Ectodermal cell (in vitro differentiated cells): ENCODE measurements at regions not wholly inside any gene's neighbourhood (a gene's known extent, or its start where the extent isn't known, plus 50 kb on each side); places are given as distances from the start of the nearest gene placed in this dataset.
"Not testable (repeated sequence)": the region's sequence is repeated elsewhere in the genome, so short reads cannot be mapped to it uniquely, and the experiment has no call there.

Experiments
- H3K27ac ChIP-seq: 2 replicates; pipeline ENCODE4 v1.7.0; 2013; ENCODE audit warnings: mild to moderate bottlenecking, low read depth, low read length; ENCODE audit not compliant: insufficient read depth, poor library complexity, severe bottlenecking
- H3K27me3 ChIP-seq: 2 replicates; pipeline ENCODE4 v1.7.0; 2013; ENCODE audit warnings: mild to moderate bottlenecking, low read length; ENCODE audit not compliant: insufficient read depth, control insufficient read depth, poor library complexity, severe bottlenecking
- H3K36me3 ChIP-seq: one replicate; pipeline ENCODE4 v1.7.0; 2013; ENCODE audit warnings: low read length; ENCODE audit not compliant: control insufficient read depth, insufficient read depth
- H3K4me1 ChIP-seq: one replicate; pipeline ENCODE4 v1.7.0; 2013; ENCODE audit warnings: low read length; ENCODE audit not compliant: control insufficient read depth, insufficient read depth
- H3K4me3 ChIP-seq: 2 replicates; pipeline ENCODE4 v1.7.0; 2013; ENCODE audit warnings: low read depth, low read length, control low read depth; ENCODE audit not compliant: insufficient read depth
- H3K9me3 ChIP-seq: 2 replicates; pipeline ENCODE4 v1.7.0; 2013; ENCODE audit warnings: mild to moderate bottlenecking, low read length, moderate library complexity; ENCODE audit not compliant: control insufficient read depth
- WGBS, 2 experiments: methylation state at CpG; one replicate each; pipeline ENCODE4 v1.1.7; 2013; ENCODE audit warnings: missing lambda C conversion rate in 2 of 2; 5-methylcytosine and 5-hydroxymethylcytosine counted together

DNA sequence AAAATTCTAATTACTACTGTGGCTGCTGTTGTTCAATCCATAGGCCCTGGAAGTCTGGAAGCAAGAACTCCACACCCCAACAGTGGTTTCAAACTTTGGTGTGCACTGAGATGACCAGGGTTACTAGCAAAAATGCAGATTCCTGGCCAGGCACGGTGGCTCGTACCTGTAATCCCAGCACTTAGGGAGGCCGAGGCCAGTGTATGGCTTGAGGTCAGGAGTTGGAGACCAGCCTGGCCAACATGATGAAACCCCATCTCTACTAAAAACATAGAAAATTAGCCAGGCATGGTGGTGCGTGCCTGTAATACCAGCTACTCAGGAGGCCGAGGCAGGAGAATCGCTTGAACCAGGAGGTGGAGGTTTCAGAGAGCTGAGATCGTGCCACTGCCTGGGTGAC, 172.2 kb downstream of the OR4M2 start:
- peaks cover 51% of the 10 kb centered on the region for H3K9me3 ChIP-seq
- H3K27ac ChIP-seq, H3K4me3 ChIP-seq, H3K36me3 ChIP-seq, H3K4me1 ChIP-seq, H3K27me3 ChIP-seq: not testable (repeated sequence)
- WGBS, 2 experiments, result 84% methylated on average over 7 of the region's 7 CpGs

DNA sequence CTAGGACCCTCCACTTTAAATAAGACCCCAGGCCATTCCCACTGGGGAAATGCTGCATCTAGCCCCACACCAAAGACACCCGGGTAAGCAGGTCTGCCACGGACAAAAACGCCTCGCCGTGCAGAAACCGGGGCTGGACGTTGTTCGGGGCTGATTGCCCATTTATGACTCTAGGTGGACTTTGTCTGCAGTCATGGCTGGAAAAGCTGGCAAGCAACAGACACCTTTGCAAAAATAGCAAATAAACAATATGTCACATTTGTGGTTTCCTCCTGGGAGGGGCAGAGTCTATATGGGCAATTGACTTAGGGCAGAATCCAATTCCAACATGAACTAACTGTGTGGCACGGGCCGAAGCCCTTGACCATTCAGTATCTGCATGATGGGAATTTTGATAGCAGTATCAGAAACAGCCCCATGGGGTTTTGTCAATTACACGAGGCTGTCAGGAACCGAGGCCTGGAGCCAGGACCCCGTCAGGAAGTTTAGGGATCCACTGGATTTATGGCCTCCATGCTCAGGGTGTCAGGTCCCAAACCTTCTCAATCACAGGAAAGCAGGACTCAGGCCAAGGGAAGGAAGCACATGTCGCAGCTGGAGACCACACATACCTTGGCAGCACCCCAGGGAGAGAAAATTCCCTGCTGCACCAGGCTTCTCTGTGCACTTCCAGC, 172.8 kb downstream of the OR4M2 start:
- not testable (repeated sequence) for H3K36me3 ChIP-seq, H3K27ac ChIP-seq, H3K4me1 ChIP-seq, H3K27me3 ChIP-seq, H3K4me3 ChIP-seq
- 70 to 73% methylated on average over 14 of the region's 14 CpGs for WGBS, 2 experiments
- peaks cover 46% of the 10 kb centered on the region for H3K9me3 ChIP-seq

DNA sequence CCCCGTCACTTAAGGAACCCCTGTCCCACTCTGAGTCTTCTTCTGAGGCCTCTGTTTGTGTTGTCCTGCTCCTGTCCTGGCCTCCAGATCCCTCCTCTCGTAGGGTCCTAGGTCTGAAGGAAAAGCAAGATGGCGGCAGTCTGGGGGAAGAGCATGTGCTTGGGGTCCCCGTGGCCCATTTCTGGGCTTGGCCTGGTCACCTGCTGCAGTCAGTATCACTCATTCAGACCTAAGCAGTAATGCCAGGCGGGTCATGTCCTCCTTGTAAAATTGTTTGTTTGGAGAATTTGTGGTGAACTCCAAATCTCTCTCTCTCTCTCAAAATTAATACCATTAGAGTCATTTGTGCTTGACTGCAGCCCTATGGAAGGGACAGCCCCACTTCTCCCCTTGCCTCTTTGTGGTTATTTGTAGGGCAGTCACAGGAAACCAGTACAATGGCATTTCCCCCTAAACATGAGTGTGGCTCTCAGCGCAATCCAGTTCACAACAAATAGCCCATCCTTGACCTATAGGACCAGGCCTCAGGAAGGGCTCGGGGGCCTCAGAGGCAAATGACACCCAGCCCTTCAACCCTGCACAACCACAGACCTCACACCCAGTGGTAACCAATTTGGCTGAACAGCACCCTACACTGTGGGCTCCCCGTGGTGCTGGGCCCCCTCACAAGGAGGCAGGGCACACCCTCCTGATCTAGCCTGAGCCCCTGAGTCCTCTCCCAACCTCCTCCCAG, 173.5 kb downstream of the OR4M2 start:
- Histone ChIP-seq H3K36me3 (no peaks in the 10 kb centered on the region), H3K27ac (no peak overlapping the region), H3K27me3 (no peaks in the 10 kb centered on the region), H3K4me1 (no peaks in the 10 kb centered on the region), H3K9me3 (peaks cover 43% of the 10 kb centered on the region), H3K4me3 (no peak overlapping the region)
- WGBS, 2 experiments, result 62 to 67% methylated on average over 8 of the region's 8 CpGs

DNA sequence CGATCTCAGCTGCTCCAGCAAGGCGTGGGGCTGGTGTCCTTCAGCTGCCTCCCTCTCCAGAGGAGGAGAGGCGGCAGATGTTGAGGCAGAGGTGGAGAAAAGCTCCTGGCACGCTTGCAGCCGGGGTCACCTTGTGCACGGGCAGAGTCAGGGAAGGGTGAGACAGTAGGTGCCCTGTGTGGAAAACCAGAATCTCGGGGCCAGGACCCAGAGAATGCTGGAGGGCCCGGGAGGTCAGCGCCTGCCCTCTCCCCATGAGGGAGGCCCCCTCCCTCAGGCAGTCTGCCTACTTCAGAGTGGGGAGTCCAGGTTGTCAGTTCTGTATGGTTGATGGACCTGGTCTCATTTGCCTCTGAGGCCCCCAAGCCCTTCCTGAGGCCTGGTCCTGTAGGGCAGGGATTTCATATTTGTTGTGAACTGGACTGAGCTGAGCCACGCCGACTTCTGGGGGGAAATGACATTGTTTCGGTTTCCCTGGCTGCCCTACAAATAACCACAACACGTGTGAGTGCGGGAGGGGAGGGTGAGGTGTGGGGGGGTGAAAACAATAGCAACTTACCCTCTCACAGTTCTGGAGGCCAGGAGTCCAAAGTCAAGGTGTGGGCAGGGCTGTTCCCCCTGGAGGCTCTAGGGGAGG, 174.2 kb downstream of the OR4M2 start:
- not testable (repeated sequence) for H3K27ac ChIP-seq, H3K36me3 ChIP-seq, H3K4me1 ChIP-seq, H3K27me3 ChIP-seq, H3K4me3 ChIP-seq
- peaks cover 38% of the 10 kb centered on the region for H3K9me3 ChIP-seq
- 70 to 71% methylated on average over 11 of the region's 14 CpGs for whole genome bisulfite sequencing, 2 experiments

DNA sequence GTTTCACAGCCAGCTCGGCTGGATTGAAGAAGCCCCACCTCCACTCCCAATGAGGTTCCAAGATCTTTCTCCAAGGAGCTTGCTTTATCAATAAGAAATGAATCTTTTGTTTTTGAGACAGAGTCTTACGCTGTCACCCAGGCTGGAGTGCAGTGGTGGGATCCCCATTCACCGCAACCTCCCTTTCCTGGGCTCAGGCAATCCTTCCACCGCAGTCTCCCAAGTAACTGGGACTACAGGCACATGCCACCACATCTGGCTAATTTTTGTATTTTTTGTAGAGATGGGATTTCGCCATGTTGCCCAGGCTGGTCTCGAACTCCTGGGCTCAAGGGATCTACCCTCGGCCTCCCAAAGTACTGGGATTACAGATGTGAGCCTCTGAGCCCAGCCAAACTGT, 175.3 kb downstream of the OR4M2 start:
- H3K9me3 ChIP-seq, result peaks cover 36% of the 10 kb centered on the region

DNA sequence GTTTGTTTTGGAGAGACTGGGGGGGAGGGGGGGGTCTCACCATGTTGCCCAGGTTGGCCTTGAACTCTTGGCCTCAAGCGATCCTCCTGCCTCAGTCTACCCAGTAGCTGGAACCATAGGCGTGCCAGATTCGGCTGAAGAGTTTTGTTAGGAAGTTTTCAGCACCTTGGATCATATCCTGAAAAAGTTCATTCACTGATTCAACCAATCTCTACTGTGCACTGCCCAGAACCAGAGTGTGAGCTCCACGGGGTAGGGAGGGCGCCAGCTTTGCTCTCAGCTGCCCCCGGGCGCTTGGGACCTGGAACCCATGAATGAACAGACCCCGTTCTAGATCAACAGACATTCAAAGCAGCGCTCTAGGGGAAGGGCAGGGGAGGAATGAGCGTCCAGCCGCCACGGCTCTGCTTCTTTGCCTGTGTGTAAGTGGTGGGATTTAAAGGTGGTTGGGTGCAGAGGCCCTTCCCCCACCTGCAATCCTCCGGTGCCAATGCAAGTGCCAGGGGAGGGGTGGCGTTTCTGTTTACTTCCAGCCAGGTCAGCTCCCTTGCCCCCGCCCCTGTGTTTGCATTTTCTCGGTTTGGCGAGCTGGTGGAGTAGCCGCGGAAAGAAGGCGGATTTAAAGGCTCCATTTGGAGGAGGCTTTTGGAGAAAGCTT, 176.2 kb downstream of the OR4M2 start:
- H3K9me3 ChIP-seq, result peaks cover 26% of the 10 kb centered on the region
- H3K36me3 ChIP-seq, H3K4me3 ChIP-seq, H3K4me1 ChIP-seq, H3K27ac ChIP-seq, H3K27me3 ChIP-seq: not testable (repeated sequence)
- WGBS, 2 experiments, result 84 to 86% methylated on average over 20 of the region's 20 CpGs

More for the DNA sequence above, 175.3 kb downstream of the OR4M2 start:
- H3K27me3 ChIP-seq, H3K4me1 ChIP-seq, H3K4me3 ChIP-seq, H3K27ac ChIP-seq, H3K36me3 ChIP-seq: not testable (repeated sequence)
- WGBS, 2 experiments, result 75 to 81% methylated on average over 7 of the region's 7 CpGs

DNA sequence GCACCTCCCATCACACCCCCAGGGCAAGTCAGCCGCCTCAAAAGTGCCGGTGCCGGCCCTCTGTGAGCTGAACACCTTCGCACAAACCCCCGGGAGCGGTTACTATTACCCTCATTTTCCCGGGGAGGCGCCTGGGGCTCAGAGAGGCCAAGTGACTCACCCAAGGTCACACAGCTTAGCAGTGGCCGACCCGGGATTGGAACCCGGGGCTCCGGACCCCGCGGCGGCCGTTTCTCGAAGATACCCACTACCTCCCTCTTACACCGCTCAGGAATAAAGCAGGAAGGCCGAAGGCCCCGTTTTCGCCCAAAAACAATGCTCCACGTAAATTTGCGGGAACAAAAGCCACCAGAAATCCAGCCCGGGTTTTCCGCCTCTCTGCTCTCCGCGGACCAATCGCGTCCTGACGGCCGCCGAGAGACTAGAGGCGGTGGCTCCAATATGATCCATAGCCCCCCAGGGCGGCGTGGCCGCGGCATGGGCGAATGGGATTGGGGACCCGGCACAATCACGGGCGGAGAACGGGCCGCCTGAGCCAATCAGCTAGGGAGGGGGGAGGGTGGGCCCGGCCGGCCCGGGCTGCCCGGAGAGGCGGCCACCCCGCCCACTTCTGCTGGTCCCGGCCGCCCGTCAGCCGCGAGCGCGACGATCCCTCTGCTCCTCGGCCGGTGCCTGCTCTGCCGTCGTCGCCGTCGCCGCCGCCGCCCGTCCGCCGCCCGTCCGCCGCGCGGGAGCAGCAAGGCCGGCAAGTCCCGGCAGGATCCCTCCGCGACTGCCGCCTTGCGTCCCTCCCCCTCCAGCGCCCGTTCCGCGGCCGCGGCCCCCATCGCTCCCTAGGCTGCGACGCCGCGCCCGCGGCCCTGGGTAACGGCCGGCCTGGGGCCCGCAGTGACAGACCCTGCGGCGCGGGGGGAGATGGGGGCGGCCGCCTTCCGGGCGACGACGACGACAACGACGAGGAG, 177.0 kb downstream of the OR4M2 start:
- Histone ChIP-seq H3K4me3 (peak overlapping the region; percentile 2), H3K9me3 (peaks cover 19% of the 10 kb centered on the region), H3K27ac (no peak overlapping the region), H3K27me3 (no peaks in the 10 kb centered on the region), H3K4me1 (no peaks in the 10 kb centered on the region), H3K36me3 (no peaks in the 10 kb centered on the region)
- 86 to 87% methylated on average over 109 of the region's 109 CpGs for WGBS, 2 experiments

DNA sequence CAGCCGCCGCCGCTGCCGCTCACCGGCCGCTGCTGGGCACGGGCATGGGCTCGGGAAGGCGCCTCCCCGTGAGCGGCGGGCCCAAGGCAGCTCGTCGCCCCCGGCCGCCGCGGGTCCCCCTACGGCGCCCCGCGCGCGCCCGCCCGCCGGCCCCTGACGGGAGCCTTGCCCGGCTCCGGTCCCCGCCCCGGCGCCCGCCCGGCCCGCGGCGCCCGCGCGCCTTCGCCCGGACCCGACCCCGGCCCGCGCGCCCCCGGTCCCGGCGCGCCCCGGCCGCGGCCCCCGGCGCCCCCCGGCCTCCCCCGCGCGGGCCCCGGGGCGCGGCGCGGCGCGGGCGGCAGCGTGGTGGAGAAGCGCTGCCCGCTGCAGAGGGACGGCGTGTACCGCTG, 177.7 kb downstream of the OR4M2 start:
- no peaks in the 10 kb centered on the region for H3K36me3 ChIP-seq
- no peaks in the 10 kb centered on the region for H3K4me1 ChIP-seq
- no peak overlapping the region for H3K27ac ChIP-seq
- no peak overlapping the region for H3K4me3 ChIP-seq
- H3K27me3 ChIP-seq, result no peaks in the 10 kb centered on the region
- H3K9me3 ChIP-seq, result peaks cover 22% of the 10 kb centered on the region
- WGBS, 2 experiments, result 83 to 89% methylated on average over 75 of the region's 75 CpGs

DNA sequence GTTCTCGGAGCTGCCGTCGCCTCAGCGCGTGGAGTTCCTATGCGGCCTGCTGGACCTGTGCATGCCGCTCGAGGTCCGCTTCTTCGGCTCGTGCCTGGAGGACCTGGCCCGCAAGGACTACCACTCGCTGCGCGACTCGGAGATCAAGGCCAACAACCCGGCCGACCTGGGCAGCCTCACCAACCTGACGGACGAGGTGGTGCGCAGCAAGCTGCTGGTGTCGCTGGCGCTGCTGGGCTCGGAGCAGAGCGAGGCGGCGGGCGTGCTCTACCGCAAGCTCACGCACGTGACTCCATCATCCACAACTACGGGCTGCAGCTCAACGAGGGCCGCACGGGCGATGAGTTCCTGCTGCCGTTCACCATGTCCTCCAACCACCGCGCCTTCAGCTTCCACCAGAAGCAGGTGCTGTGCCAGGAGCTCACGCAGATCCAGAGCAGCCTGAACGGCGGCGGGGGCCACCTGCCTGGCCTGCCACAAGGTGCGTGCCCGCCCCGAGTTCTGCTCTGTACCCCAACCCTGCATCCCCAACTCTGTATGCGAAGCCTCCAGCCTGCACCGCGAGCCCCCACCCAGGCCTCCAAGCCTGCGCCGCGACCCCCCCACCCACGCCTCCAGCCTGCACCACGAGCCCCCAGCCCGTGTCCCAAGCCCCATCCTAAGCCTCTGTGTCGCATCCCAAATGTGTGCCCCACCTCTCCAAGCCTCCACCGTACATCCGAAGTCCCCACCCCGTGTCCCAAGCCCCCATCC, 178.2 kb downstream of the OR4M2 start:
- H3K4me1 ChIP-seq, result no peaks in the 10 kb centered on the region
- WGBS, 2 experiments, result 87 to 88% methylated on average over 59 of the region's 59 CpGs
- H3K27me3 ChIP-seq, result no peaks in the 10 kb centered on the region
- no peaks in the 10 kb centered on the region for H3K36me3 ChIP-seq
- H3K27ac ChIP-seq, result no peak overlapping the region
- peaks cover 22% of the 10 kb centered on the region for H3K9me3 ChIP-seq
- H3K4me3 ChIP-seq, result no peak overlapping the region
